NT2/D1 (cell line): ENCODE measurements at regions not wholly inside any gene's neighbourhood (a gene's known extent, or its start where the extent isn't known, plus 50 kb on each side); places are given as distances from the start of the nearest gene placed in this dataset.

Experiments
- YY1 ChIP-seq: IDR thresholded peaks from 2 replicates; pipeline ENCODE4 v1.6.1; 2011; ENCODE audit not compliant: insufficient read length, insufficient read depth
- ZNF274 ChIP-seq: IDR thresholded peaks from 2 replicates; pipeline ENCODE4 v1.6.1; 2011; ENCODE audit warnings: mild to moderate bottlenecking, low read depth, low read length

GRCh38 chr16:59088431-59088830 lies 354.3 kb upstream of the GOT2 start:
- no peak for TF ChIP-seq ZNF274
- no peak for TF ChIP-seq YY1
